ENCODE measurements at regions not wholly inside any gene's neighbourhood (a gene's known extent, or its start where the extent isn't known, plus 50 kb on each side); places are given as distances from the start of the nearest gene placed in this dataset.
"Not testable (repeated sequence)": the region's sequence is repeated elsewhere in the genome, so short reads cannot be mapped to it uniquely, and the experiment has no call there.

DNA sequence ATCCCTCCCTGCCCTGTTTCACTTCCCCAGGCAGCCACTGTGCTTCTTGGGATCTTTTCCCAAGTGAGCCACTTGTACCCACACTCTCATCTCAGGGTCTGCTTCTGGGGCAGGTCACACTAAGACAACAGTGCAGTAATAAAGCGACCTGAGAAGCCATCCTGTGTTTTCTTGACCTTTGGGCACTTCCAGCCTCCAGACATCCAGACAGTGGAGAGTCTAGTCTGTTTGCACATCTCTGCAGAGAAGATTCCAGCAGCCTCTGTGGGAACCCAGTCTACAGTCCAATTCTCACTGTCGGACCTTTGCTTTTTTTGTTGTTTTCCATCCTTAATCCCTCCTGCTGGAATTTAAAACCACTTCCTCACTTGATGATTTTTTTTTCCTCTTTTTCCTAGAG, 50.3 kb upstream of the ATP6AP2 start:
- DNase-seq, result no peak

DNA sequence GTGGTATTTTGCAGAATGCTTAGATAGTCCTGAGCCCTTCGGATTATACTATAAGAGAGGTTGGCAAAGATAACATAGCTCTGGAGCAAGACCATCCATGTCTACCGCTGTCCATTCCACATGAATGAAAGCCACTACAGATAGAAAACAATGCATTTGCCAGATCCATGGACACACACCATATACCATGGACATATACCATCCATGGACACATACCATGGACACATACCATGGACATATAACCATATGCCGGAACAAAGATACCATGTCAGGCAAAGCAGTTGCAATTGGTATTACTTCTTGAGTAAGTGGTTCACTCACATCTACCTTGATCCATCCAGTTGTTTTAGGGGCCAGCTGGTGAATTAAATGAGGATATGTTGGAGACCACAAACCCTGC, 53.2 kb upstream of the ATP6AP2 start:
- no peak for DNase-seq

- DNase-seq, result no peak
Measured at GRCh38 chrX:40526412-40526811, 54.4 kb upstream of the ATP6AP2 start.

- not testable (repeated sequence) for DNase-seq
Measured at GRCh38 chrX:40525901-40526300, 54.9 kb upstream of the ATP6AP2 start.

DNA sequence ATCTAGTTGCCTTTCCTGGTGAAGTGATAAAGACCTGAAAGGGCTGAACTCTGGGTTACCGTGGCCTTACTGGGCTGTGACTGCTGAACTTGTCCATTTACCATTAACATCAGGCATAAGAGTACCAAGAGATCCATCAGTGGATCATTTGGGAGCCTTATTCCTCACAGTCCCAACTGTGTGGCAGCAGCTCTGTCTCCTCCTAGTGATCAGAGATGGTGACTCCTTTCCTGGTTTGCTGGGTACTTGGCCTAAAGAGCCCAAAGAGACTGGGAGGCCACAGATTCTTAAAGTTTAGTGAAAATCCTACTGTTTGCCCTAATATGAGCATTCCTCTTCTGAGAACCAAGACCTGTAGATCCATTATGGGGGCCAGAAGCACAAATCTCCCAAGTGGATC, 56.3 kb upstream of the ATP6AP2 start:
- DNase-seq, result no peak

DNA sequence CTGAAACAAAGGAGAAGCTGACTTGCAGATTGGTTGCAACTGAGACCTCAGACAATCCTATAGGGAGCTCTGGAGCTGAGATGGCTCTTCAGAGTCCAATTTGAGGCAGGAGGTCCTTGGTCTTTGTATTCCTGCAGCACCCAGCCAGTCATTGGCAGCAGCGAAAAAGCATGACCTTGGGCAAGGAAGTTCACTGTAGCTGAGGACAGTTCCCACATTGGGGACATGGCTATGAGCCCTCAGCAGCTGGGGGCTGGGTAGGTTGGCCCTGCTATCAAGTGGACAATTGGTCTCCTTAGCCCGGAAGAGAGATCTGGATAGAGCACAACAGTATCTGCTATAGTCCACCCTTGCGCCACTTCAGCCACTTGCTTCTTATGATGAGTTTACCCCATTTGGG, 56.9 kb upstream of the ATP6AP2 start:
- DNase-seq, result no peak

- DNase-seq, result no peak
Measured at GRCh38 chrX:40521868-40522450, 58.8 kb upstream of the ATP6AP2 start.

DNA sequence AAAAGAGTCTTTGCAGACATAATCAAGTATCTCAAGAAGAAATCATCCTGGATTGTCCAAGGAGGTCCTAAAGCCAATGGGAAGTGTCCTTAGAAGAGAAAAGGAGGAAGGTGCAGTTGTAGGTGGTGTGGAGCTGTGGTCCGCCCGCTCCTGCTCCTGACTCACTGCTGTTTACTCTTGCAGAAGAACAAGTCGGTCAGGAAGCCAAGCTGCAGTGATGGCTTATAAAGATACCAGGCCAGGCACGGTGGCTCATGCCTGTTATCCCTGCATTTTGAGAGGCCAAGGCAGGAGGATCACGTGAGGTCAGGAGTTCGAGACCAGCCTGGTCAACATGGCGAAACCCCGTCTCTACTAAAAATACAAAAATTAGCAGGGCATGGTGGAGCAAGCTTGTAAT, 66.4 kb upstream of the ATP6AP2 start:
- no peak for DNase-seq

- no peak for DNase-seq
Measured at GRCh38 chrX:40513835-40514234, 66.9 kb upstream of the ATP6AP2 start.

- no peak for DNase-seq
Measured at GRCh38 chrX:40513012-40513411, 67.8 kb upstream of the ATP6AP2 start.

DNA sequence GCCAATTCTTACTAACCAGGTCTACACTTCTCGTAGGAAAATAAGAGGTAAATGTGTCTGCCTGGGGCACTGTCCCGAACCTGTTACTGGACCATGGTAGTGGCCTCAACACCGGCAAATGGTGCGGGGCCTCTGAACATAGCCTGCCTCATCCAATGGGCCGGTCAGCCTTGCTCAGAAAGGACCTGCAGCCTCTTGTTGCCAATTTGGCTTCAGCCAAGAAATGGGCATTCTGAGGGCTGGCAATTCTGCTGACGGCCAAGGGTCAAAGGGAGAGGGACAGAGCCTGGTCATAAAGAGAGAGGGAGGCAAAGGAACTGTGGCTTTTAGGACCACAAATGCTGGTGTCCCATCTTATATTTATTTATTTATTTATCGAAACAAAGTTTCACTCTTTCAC, 69.5 kb upstream of the ATP6AP2 start:
- DNase-seq, result no peak

- no peak for DNase-seq
Measured at GRCh38 chrX:40508560-40508959, 72.2 kb upstream of the ATP6AP2 start.

DNA sequence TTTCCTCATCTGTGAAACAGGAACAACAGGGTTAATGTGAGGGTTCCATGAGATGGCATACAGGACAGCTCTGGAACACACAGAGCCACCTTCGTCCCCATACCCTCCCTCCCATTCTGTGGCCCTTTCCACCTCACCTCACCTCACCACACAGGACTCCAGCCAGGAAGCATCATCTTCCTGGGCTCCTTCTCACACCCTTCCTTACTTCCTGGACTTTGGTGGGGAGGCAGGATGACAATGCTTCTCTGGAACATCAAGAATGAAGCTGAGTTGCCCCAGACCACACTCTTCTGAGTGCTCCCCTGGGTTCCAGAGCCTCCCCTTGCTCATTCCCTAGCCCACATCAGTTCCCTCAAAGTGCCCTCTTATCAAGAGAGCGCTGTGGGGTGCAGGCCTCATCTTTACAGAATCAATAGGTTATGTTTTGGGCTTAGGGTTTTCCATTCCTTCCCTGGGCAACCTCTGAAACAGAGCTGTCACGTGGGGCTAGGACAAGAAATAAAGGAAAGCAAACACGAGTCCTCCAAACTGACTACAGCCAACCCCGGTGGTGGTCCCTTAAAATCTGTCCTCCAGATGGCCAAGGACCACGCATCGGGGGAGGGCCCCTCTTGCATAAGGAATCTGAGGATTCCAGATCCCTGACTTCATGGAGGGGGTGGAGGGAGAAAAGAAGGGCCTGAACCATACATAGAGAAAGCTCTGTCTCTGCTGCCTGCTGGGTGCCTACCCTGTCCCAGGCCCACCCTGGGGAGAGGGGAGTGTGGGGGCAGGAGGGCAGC, 74.4 kb upstream of the ATP6AP2 start:
- no peak for DNase-seq

DNA sequence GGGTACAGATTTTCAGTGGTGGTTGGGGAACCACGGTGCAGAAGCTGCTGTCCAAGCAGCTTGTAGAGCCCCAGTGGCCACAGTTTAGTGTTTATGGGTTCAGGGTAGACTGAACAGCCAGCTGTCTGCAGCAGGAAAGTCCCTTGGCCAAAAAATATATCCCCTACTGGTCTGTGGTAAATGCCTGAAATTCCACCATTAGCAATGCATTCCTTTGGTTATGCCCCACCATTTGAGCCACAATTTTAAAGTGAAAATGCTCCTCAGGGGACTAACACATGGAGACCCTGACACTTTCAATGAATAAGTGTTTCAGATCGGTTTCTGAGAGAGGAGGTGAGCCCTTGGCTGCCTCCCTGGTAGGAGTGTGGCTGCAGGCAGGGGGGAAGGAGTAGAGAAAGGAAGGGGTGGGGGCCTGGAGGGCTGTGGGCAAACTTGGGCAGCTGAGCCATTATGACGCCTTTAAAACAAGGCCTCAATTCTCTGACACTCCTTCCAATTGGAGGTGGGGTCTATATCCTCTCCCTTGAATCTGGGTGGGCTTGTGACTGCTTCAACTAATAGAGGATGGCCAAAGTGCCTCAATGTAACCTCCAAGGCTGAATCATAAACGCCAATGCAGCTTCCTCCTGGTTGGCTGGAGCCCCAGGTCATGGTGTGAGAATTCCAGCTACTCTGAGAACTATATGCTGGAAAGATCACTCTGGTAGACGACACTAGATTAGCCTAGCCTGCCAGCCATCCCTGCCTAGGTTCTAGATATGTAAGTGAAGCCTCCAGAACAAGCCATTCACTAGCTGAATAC, 75.8 kb upstream of the ATP6AP2 start:
- no peak for DNase-seq

DNA sequence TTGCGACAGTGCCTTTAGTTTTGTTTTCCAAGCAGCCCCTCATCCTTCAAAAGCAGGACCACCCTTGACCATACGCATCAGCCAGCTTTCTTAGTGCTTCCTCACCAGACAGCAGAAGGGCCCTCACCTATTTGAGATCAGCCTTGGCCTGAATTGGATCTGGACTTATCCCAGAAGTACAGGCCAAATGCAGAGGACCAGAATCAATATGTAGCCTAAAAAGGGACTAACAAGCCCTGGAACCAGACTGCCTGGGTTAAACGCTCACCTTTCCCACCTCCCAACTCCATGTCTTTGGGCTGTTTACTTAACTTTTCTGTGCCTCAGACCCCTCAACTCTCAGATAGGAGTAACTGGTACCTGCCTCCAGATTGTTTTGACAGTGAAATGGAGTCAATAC, 77.7 kb upstream of the ATP6AP2 start:
- no peak for DNase-seq

DNA sequence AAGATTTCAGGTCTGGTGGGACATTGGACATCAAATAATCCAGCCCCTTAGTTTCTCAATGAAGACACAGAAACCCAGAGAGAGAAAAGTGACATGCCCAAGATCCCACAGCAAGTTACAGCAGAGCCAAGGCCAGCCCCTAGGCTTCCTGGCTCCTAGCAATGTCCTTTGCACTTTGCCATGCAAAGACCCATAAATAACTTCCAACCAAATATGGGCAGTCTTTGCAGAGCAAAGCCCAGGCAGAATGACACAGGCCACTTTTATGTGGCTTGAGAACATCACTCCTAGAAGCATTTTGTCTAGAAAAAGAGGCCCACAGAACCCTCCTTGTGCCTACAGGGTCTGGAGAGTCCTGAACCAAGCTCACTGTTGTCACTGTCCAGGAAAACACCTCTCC, 78.1 kb upstream of the ATP6AP2 start:
- DNase-seq, result no peak

GRCh38 chrX:40501164-40501855, 79.5 kb upstream of the ATP6AP2 start:
- no peak for DNase-seq

DNA sequence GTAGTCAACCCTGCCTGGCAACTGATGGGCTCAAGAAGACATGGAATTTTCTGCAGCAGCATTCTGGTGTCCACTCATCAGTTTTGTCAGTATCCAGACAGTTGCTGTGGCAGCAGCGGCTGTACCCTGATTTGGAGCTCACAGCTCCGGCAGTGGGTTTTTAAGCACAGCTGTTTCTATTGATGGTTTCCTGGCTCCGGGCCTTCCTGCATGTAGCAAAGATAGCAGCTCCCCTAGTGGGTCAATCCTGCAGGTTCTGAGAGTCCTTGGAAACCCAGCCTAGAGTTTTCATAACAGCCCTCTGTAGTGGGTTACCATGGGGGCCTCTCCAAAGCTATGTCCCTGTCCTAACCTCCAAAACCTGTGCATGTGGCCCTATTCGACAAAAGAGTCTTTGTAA, 84.0 kb upstream of the ATP6AP2 start:
- no peak for DNase-seq

DNA sequence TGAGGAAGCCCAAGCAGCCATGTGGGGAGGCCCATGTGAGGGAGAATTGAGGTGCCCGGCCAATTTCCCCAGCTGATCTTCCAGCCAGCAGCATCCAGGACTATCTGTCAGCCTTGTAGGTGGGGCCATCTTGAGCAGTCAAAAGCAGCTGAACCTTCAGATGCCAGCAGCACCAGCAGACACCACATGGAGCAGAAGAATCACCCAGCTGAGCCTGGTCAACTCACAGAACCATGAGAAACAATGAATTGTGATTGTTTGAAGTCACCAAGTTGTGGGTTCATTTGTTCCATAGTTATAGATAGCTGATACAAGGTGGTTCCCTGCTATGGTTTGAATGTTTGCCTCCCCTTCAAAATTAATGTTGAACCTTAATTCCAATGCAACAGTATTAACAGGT, 85.1 kb upstream of the ATP6AP2 start:
- DNase-seq, result no peak

- DNase-seq, result no peak
Measured at GRCh38 chrX:40494005-40494404, 86.8 kb upstream of the ATP6AP2 start.

DNA sequence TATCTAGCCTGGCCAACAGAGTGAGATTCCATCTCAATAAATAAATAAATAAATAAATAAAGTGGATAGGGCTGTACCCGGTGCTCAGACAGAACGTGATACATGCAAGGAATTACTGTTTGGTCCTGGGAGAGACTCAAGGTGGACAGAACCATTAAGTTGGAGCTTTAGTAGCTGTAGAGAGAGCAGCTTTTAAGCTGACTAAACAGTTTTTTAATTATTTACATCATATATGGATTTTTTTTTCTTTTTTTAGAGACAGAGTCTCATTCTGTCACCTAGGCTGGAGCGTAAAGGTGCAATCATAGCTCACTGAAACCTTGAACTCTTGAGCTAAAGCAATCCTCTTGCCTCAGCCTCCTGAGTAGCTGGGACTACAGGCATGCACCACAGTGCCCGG, 92.5 kb upstream of the ATP6AP2 start:
- no peak for DNase-seq

GRCh38 chrX:40485973-40486372, 94.8 kb upstream of the ATP6AP2 start:
- DNase-seq, result no peak

DNA sequence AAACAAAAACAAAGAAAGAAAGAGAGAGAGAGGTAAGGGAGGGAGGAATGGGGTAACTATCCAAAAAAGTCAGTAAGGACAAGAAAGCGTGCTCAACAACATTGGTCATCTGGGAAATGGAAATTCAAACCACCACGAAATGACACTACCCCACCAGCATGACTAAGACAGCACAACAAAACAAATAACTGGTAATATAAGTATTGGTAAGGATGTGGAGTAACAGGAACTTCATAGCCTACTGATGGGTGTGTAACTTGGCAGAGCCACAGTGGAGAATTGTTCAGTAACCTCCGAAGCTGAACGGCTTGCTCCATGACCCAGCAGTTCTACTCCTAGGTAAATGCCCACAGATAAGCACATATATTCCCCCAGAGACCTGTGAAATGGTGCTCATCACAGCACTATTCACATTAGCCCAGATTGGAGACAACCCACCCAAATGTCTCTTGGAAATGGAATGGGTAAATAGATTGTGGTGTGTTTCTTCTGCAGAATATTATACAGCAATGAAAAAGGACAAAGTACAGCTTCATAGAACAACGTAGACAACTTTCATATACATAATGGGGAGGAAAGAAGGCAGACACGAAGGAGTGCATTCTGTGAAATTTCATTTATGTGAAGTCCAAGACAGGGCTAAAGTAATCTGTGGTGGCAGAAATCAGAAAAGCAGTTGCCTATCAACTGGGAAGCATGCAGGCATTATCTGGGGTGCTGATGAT, 95.5 kb upstream of the ATP6AP2 start:
- no peak for DNase-seq
